PC-9 (cell line): ENCODE measurements at regions not wholly inside any gene's neighbourhood (a gene's known extent, or its start where the extent isn't known, plus 50 kb on each side); places are given as distances from the start of the nearest gene placed in this dataset.

Source experiments
- BruUV-seq: library from RNA; stranded (reverse); fragments of 400-500 nt; replicated peaks from 2 replicates; lab custom pipeline; 2021; lab: Mats Ljungman, UMichigan
- CTCF ChIA-PET: fragments of 300-600 bp; sonication (Branson Sonifier 250); formaldehyde crosslinking; loops from one replicate; lab custom pipeline; 2022; ENCODE audit warnings: antibody characterized with exemption; lab: Charles Lee
- POLR2A ChIA-PET: fragments of 300-600 bp; sonication (Branson Sonifier 250); formaldehyde crosslinking; loops from one replicate; lab custom pipeline; 2022; ENCODE audit warnings: antibody characterized with exemption; ENCODE audit not compliant: unreplicated experiment; lab: Charles Lee
- DNase-seq, 2 experiments: peaks; one replicate each; pipeline versions ENCODE4 v3.0.0 to v3.0.0-alpha.2; 2015 to 2022; ENCODE audit warnings: mixed read lengths in 1 of 2
- H2AFZ ChIP-seq: fragments of 200-600 bp; sonication (generic); 2 replicates; pipeline ENCODE4 v1.8.1; 2017; ENCODE audit warnings: antibody characterized with exemption
- H3F3A ChIP-seq: fragments of 200-600 bp; sonication (generic); 2 replicates; pipeline ENCODE4 v1.8.1; 2017; ENCODE audit warnings: antibody characterized with exemption, mild to moderate bottlenecking, low read depth; ENCODE audit not compliant: insufficient read depth
- H3K27ac ChIP-seq: fragments of 200-600 bp; sonication (generic); 2 replicates; pipeline ENCODE4 v1.6.1; 2016; ENCODE audit warnings: mixed run types
- H3K27me3 ChIP-seq: fragments of 200-600 bp; sonication (generic); 2 replicates; pipeline ENCODE4 v1.6.1; 2016; ENCODE audit warnings: low read depth, mixed run types; ENCODE audit not compliant: insufficient read depth
- H3K36me3 ChIP-seq: fragments of 200-600 bp; sonication (generic); 2 replicates; pipeline ENCODE4 v1.6.1; 2016; ENCODE audit warnings: low read depth, mixed run types
- H3K4me1 ChIP-seq: fragments of 200-600 bp; sonication (generic); replicated peaks from 2 replicates; pipeline ENCODE4 v1.6.1; 2016; ENCODE audit warnings: mixed run types; ENCODE audit not compliant: insufficient read depth
- H3K4me2 ChIP-seq: fragments of 200-600 bp; sonication (generic); 2 replicates; pipeline ENCODE4 v1.6.1; 2017; ENCODE audit warnings: mixed run types
- H3K4me3 ChIP-seq: fragments of 200-600 bp; sonication (generic); 2 replicates; pipeline ENCODE4 v1.6.1; 2016; ENCODE audit warnings: mixed run types
- H3K79me2 ChIP-seq: fragments of 200-600 bp; sonication (generic); 2 replicates; pipeline ENCODE4 v1.6.1; 2017; ENCODE audit warnings: low read depth, mixed run types
- H3K9me2 ChIP-seq: fragments of 200-600 bp; sonication (generic); 2 replicates; pipeline ENCODE4 v1.8.1; 2017; ENCODE audit warnings: mild to moderate bottlenecking; ENCODE audit not compliant: insufficient read depth
- H3K9me3 ChIP-seq: fragments of 200-600 bp; sonication (generic); 2 replicates; pipeline ENCODE4 v1.8.1; 2016; ENCODE audit warnings: low read depth; ENCODE audit not compliant: insufficient read depth
- H4K20me1 ChIP-seq: fragments of 200-600 bp; sonication (generic); 2 replicates; pipeline ENCODE4 v1.8.1; 2017; ENCODE audit not compliant: insufficient read depth
- EZH2 ChIP-seq: fragments of 200-600 bp; sonication (generic); IDR thresholded peaks from 2 replicates; pipeline ENCODE4 v1.8.0; 2017; ENCODE audit warnings: antibody characterized with exemption, low read depth
- intact Hi-C: fragments of 100-400 bp; cut with micrococcal nuclease; formaldehyde crosslinking; loops from one replicate; pipeline ENCODE4 v1.10.0; 2022; ENCODE audit not compliant: unreplicated experiment
- TF ChIP-seq, protein P1 (sequence below): fragments of 200-600 bp; sonication (generic); conservative IDR thresholded peaks from 2 replicates; pipeline ENCODE4 v1.6.1; 2017; ENCODE audit warnings: mixed run types, antibody characterized with exemption, mild to moderate bottlenecking, moderate library complexity

DNA sequence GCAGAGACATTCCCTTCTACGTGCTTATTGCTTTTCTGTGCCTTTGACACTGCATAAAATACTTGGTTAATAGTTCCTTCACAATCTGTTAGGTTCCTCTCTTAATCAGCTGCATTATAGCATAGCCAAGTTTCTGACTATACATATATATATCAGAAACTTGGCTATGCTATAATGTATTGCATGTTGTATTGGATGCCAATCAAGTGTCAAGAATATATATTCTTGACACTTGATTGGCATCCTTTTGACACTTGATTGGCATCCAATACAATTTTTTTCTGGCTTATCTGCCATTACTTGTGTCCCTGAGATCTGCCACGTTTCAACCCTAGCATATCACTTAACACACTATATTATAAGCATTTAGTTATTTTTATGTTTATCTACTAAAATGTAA, 949.7 kb upstream of the TENM4 start:
- DNase-seq, result no peak
- Histone ChIP-seq H4K20me1 (no peaks in the 10 kb centered on the region), H3K27ac (no peak overlapping the region), H3K4me2 (no peak overlapping the region), H3F3A (no peaks in the 10 kb centered on the region), H3K27me3 (no peaks in the 10 kb centered on the region), H2AFZ (no peak overlapping the region), H3K9me3 (no peaks in the 10 kb centered on the region), H3K4me1 (no peaks in the 10 kb centered on the region), H3K9me2 (no peaks in the 10 kb centered on the region), H3K4me3 (no peak overlapping the region), H3K36me3 (no peaks in the 10 kb centered on the region), H3K79me2 (no peaks in the 10 kb centered on the region)
- POLR2A ChIA-PET, result no interaction called here
- TF ChIP-seq, protein P1, sequence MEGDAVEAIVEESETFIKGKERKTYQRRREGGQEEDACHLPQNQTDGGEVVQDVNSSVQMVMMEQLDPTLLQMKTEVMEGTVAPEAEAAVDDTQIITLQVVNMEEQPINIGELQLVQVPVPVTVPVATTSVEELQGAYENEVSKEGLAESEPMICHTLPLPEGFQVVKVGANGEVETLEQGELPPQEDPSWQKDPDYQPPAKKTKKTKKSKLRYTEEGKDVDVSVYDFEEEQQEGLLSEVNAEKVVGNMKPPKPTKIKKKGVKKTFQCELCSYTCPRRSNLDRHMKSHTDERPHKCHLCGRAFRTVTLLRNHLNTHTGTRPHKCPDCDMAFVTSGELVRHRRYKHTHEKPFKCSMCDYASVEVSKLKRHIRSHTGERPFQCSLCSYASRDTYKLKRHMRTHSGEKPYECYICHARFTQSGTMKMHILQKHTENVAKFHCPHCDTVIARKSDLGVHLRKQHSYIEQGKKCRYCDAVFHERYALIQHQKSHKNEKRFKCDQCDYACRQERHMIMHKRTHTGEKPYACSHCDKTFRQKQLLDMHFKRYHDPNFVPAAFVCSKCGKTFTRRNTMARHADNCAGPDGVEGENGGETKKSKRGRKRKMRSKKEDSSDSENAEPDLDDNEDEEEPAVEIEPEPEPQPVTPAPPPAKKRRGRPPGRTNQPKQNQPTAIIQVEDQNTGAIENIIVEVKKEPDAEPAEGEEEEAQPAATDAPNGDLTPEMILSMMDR, result no peak
- BruUV-seq, result no TSS peak
- intact Hi-C loops, result no loop called here
- CTCF ChIA-PET, result no interaction called here

GRCh38 chr11:80388536-80388935, 947.7 kb upstream of the TENM4 start:
- POLR2A ChIA-PET, result interaction anchor here (0.6 kb wide), 1 partner anchor 21 kb away, joined by 6 read pairs; no protein-coding TSS in a partner anchor
- no peaks in the 10 kb centered on the region for H4K20me1 ChIP-seq
- no peaks in the 10 kb centered on the region for H3F3A ChIP-seq
- no peaks in the 10 kb centered on the region for H3K79me2 ChIP-seq
- no peak overlapping the region for H3K4me2 ChIP-seq
- no peaks in the 10 kb centered on the region for H3K4me1 ChIP-seq
- no peak overlapping the region for H2AFZ ChIP-seq
- no peaks in the 10 kb centered on the region for H3K9me3 ChIP-seq
- BruUV-seq, result no TSS peak
- no peak for TF ChIP-seq EZH2
- TF ChIP-seq, protein P1, result no peak
- no peaks in the 10 kb centered on the region for H3K27me3 ChIP-seq
- DNase-seq, result no peak
- H3K4me3 ChIP-seq, result no peak overlapping the region
- no peak overlapping the region for H3K27ac ChIP-seq
- no peaks in the 10 kb centered on the region for H3K36me3 ChIP-seq
- CTCF ChIA-PET, result no interaction called here
- no peaks in the 10 kb centered on the region for H3K9me2 ChIP-seq
- intact Hi-C loops, result no loop called here

GRCh38 chr11:80388130-80388529, 947.3 kb upstream of the TENM4 start:
- no TSS peak for BruUV-seq
- intact Hi-C loops, result no loop called here
- POLR2A ChIA-PET, result interaction anchor here (0.6 kb wide), 2 partner anchors 21 to 697 kb away, joined by 6 read pairs; no protein-coding TSS in a partner anchor
- Histone ChIP-seq H3K27ac (no peak overlapping the region), H3K9me3 (0 out of 2 replicates have a peak, but pooled peaks cover 3% of the 10 kb centered on the region), H3K9me2 (no peaks in the 10 kb centered on the region), H3K4me3 (no peak overlapping the region), H3K36me3 (no peaks in the 10 kb centered on the region), H4K20me1 (no peaks in the 10 kb centered on the region), H3K4me2 (no peak overlapping the region), H2AFZ (no peak overlapping the region), H3K4me1 (no peaks in the 10 kb centered on the region), H3K79me2 (no peaks in the 10 kb centered on the region), H3K27me3 (no peaks in the 10 kb centered on the region), H3F3A (no peaks in the 10 kb centered on the region)
- TF ChIP-seq EZH2, result no peak
- TF ChIP-seq, protein P1, result no peak
- no peak for DNase-seq
- CTCF ChIA-PET, result no interaction called here
